Activated T-helper 1 cell treated with Interleukin-2 at 50 U/mL for 16 hours (primary cell): ENCODE measurements at regions not wholly inside any gene's neighbourhood (a gene's known extent, or its start where the extent isn't known, plus 50 kb on each side); places are given as distances from the start of the nearest gene placed in this dataset.

ENCODE experiments used
- DNase-seq: peaks from one replicate; pipeline ENCODE4 v3.0.0-alpha.2; 2020; ENCODE audit warnings: low read depth

DNA sequence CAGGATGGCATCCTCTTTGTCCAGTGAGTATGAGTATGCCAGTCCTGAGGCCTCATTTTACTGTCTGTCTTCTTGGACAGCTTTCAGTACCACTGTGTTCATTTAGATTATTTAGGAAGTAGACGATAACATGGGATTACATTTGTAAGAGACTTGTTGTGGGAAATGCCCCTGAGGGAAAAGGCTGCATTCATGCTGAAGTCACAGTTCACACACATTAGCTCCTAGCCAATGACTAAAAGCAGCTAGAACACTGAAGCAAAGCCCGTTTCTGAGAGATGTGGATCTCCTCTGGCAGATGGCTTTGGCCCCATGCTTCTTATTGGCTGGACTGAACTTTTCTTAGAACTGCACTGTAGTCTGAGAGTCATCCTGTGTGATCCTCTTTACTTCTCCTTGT lies 242.4 kb downstream of the FAM76B start:
- DNase-seq, result no peak

DNA sequence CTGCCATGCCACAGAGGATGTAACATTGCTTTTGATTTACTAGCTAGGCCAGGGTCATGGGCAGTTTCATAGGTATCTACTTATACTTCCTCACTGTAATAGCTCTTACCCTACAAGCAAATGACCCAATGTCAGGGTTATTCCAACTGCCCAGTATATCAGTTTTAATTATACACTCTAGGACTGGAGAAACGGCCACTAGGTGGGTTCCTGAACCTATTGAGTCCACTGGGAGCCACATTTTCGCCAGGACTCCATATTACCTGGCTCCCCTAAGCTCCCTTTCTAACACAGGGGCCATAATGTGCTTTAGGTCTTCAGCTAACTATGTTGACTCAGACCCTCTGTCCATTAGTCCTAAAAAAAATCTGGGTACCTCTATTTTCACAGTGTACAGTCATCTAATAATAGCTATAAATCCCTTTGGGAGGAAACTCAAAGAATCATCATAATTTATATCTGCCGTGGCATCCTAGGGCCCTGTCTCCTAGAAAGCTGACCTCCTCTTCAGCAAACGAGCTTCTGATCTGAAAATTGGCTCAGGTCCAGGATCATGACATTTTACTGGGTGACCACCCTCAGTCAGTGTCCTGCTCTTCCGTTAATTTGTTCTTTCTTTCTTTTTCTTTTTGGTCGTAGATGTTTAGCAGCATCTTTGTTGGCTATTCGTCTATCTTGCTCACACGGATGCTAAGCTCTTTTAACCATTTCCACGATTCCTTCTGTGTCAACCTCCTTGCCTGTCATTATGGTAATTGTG lies 244.3 kb downstream of the FAM76B start:
- no peak for DNase-seq

- no peak for DNase-seq
Measured at GRCh38 chr11:95544095-95544856, 245.3 kb downstream of the FAM76B start.

- no peak for DNase-seq
Measured at GRCh38 chr11:95542868-95543551, 246.6 kb downstream of the FAM76B start.

GRCh38 chr11:95541715-95542114 lies 247.9 kb downstream of the FAM76B start:
- no peak for DNase-seq

DNA sequence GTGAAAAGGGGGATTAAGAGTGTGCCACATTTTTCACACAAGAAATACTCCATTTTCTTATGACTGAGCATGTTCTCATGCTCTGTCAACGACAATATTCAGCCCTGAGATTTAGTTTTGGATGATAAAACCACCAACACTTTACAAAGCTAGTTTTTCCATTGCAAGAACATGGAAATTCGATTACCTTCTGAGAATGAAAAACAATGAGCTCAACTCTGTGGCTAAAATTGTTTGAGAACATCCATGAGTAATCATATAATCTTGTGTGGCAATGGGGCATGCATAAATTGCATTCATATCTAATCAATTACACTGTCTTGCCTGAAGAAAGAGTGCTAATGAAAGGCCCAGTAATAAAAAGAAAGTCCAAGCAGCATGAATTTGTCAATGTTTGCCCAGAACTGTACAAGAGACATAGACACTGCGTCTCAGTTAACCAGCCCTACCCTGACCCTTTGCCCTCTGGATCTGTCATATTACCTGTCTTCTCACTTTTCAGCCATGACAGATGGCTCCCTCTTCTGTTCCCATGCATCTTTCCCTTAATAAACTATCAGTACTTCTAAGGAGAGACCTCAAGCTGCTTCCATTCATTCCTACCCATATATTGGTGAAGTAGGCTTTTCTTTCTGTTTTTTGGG lies 253.4 kb downstream of the FAM76B start:
- no peak for DNase-seq

DNA sequence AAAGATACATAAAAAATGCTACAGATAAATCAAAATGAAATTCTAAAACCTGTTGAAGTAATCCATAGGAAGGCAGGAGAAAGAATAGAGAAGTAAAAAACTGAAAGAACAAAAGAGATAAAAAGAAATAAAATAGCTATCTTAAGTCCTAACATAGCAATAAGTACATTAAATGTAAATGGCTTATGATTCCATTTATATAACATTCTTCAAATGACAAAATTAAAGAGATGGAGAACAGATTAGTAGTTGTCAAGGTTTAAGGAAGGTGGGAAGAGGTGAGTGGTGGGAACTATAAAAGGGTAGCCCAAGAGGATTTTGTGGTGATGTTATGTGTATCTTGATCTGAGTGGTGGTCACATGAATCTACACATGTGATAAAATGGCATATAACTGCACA lies 254.8 kb downstream of the FAM76B start:
- DNase-seq, result no peak

DNA sequence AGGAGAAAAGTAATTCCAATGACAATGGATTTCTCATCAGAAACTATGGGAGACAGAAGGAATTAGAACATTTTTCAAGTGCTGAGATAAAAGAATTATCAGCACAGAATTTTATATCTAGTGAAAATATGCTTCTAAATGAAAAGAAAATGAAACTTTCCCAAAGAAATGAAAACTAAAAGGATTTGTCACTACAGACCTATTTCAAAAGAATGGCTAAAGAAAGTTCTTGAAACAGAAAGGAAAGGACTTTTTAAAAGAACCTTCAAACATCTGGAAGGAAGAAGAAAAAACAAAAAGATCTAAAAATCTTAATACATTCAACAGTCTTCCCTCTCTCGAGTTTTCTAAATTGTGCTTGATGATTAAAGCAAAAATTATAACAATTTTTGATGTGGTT lies 255.4 kb downstream of the FAM76B start:
- no peak for DNase-seq

DNA sequence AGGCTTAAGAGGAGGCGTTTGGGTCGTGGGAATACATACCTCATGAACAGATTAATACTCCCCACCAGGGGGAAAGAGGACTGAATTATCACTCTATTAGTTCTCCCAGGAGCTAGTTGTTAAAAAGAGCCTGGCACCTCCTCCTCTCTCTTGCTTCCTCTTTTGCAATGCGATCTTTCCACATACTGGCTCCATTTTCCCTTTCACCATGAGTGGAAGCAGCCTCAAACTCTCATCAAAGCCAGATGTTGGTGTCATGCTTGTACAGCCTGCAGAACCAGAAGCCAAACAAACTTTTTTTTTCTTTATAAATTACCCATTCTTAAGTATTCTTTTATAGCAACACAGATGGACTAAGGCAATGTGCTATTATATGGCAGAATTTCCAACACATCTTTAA lies 258.5 kb downstream of the FAM76B start:
- no peak for DNase-seq

GRCh38 chr11:95524314-95525036 lies 265.1 kb downstream of the FAM76B start:
- no peak for DNase-seq

GRCh38 chr11:95522874-95523273 lies 266.7 kb downstream of the FAM76B start:
- no peak for DNase-seq

- DNase-seq, result no peak
Measured at GRCh38 chr11:95521862-95522261, 267.7 kb downstream of the FAM76B start.

DNA sequence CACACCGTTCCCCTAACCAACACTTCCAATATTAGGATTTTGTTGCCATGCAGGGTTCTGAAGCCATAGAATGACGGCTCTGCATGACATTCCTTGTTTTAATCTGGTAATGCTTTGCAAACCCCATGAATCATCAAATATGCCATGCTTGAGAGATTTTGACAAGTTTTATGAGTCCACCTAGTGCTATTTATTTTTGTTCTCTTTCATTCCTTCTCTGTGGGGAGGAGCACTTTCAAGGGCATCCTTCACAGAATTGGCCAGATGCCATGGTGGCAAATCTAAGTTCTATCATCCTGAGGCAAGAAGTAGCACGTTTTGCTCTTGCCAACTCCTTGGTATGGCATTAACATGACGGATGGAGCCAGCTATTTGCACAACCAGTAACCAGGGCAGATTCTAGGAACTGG lies 268.4 kb downstream of the FAM76B start:
- no peak for DNase-seq

DNA sequence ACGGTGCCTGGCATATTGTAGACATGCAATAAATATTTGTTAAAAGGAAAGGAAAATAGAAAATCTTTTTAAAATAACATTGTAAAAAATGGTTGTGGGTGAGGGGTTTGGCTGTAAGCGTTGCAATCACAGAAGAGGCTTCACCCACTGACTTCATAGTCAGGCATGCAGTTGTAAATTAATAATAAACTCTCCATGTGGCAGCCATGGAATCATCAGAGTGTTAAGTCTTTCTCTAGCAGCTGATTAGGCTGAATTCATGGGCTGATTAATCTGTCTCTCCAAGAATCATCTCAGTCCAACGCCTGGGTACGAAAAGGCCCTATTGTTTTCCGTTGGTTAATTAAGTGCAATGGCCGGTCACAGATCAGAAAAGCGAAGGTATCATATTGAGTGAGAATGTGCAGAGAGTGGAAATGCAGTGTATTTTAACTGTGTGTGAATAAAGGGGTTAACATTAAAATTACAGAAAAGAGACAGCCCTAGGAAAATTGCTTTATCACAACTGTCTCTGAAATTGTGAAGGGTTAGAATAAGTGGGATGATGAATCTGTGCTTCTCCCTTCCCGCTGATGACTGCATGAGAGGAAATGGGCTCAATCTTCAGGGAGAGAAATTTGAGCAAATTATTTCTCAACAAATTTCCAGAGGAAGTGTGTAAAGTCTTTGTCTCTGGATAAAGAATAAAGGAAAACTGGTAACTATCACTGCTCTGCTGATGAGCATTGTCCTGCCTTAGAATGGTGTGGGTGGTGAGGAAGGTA lies 269.0 kb downstream of the FAM76B start:
- DNase-seq, result no peak

DNA sequence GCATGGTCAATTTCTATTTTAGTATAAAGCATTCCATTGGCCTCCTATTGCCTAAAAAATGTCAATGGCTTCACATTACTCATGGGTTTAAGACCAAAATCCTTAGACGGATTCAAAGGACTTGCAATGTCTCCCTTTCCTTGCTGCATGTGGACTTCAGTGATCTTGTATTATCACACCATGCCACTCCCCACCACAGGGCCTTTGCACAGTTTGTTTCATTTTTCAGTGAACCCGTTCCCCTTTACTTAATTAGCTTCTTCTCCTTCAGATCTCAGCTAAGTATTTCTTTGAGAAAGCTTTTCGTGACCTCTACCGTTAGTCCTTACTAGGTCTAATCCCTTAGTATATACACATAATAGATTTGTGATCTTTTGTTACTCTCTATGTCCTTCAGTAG lies 269.7 kb downstream of the FAM76B start:
- DNase-seq, result no peak

- DNase-seq, result no peak
Measured at GRCh38 chr11:95517453-95517852, 272.1 kb downstream of the FAM76B start.

- DNase-seq, result no peak
Measured at GRCh38 chr11:95516786-95517185, 272.8 kb downstream of the FAM76B start.

GRCh38 chr11:95516175-95516574 lies 273.4 kb downstream of the FAM76B start:
- no peak for DNase-seq

DNA sequence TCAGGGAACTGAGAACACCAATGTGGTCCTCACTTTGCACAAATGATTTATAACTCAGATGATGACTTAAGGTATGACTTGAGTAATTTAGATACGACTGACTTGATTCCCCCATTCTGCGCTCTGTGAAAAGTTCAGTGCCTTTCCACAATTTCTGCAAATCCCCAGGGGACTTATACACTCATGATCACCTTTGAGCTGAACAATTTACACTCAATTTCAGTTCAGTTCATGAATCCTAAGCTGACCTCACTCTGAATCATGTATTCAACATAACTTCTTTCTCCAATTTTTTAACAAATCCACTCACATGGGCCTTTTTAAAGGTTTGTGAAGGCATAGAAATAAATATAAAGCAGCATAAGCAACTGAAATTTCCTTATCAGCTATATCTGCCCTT lies 274.2 kb downstream of the FAM76B start:
- no peak for DNase-seq

GRCh38 chr11:95514416-95515110 lies 275.0 kb downstream of the FAM76B start:
- no peak for DNase-seq
